GM21381 (cell line): ENCODE measurements at regions not wholly inside any gene's neighbourhood (a gene's known extent, or its start where the extent isn't known, plus 50 kb on each side); places are given as distances from the start of the nearest gene placed in this dataset.
"Not testable (repeated sequence)": the region's sequence is repeated elsewhere in the genome, so short reads cannot be mapped to it uniquely, and the experiment has no call there.

Experiments
- ATAC-seq: cut with Tn5 transposase; IDR thresholded peaks from one replicate; pipeline ENCODE4 v1.9.1; 2021; ENCODE audit warnings: mild to moderate bottlenecking, moderate library complexity; ENCODE audit not compliant: unreplicated experiment

DNA sequence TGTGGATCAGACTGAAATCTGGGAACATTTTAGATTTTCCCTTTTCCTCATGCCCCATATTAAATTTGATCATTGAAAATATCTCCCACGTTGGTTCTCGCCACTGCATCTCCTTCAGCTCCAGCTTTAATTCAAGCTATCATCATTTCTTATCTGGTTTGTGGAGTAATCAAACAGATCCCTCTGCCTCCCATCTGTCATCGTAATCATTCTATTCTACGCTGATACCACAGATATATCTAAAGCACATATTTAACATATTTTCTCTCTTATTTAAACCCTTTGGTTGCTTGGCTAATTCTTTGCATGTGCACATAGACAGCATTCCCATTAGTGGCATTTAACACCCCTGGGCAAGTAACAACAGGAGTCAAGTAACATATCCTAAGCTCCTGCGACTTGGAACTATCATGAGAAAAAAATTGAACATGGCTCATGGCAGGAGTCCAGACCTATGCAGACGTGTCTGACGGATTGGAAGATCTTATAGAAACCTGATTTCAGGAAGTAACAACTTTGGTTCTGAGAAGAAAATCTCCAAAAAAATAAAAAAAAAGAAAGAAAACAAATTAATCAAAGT is 158.8 kb upstream of the KYNU start:
- no peak for ATAC-seq

DNA sequence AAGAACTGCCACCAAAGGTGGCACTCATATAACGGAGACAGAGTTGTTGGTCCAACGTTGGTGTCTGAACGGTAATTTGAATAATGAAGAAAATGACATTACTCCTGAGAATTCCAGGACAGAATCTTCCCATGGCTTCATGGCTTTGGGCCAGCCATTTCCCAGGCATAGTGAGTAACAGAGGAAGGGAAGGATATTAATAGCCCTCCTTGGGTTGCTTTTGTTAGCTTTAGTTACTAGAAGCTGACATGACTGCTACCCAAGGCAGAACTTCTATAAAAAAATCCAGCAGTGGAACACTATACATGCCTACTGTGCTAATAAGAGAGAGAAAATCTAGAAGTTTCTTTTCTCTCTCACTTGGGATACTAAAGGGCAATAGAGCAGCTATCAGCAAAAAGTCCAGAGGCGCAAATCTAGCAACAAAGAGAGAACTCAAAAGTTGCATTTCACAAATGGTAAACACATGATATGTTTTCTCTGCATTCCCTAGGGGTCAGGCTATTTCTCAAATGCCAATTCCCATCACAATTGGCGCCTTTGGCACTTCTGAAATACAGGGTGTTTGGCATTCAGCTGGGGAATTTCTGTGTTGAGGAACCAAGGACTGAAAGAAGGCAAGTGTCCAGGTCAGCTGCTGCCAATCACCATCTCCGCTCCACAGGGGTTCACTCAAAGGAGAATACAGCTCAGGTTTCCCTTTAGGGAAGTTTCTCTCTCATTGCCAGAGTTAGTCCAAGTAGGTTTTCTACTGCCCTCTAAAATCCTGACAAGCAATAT is 160.8 kb upstream of the KYNU start:
- no peak for ATAC-seq

DNA sequence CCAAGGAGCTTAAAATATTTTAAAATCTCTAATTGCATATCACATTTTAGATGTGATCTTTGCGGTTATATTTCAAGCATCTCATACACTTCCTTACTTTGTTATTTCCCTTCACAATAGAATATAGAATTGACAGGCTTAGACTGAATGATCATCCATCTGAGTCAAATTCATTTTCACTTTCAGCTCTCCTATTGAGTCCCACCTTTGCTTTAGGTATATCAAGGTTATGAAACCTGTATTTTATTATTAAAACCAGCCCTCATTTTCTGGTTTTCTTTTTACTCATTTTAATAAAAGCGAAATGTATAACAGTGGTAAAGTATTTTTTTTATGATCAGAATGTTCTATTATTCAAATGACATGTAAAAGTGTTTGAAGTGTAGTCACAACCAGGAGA is 162.9 kb upstream of the KYNU start:
- peak; percentile 60 for ATAC-seq

DNA sequence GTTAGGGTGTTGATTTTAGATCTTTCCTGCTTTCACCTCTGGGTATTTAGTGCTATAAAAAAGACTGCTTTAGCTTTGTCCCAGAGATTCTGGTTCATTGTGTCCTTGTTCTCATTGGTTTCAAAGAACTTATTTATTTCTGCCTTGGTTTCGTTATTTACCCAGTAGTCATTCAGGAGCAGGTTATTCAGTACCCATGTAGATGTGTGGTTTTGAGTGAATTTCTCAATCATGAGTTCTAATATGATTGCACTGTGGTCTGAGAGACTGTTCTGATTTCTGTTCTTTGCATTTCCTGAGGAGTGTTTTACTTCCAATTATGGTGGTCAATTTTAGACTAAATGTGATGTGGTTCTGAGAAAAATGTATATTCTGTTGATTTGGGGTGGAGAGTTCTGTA is 167.1 kb upstream of the KYNU start:
- ATAC-seq, result no peak

DNA sequence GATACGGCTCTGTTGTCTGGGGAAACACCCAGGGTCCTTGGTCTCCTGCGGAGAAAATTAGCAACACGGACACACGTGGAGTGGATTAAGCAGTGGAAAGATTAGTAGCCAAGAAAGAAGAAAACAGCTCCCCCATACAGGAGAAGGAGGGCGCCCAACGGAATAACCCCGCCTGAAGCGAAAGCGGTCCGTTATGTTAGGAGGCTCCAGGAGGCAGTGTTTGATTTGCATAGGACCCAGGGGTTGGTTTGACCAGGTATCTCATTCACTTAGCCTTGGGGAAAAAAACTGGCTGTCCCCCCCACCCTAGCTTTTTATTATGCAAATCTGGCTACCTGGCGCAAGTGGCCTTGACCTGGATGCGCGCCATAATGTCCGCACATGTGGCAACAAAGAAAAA is 170.1 kb upstream of the KYNU start:
- ATAC-seq, result no peak

DNA sequence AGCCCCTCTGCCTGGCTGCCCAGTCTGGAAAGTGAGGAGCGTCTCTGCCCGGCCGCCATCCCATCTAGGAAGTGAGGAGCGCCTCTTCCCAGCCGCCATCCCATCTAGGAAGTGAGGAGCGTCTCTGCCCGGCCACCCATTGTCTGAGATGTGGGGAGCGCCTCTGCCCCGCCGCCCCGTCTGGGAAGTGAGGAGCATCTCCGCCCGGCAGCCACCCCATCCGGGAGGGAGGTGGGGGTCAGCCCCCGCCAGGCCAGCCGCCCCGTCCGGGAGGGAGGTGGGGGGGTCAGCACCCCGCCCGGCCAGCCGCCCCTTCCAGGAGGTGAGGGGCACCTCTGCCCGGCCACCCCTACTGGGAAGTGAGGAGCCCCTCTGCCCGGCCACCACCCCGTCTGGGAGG is 175.1 kb upstream of the KYNU start:
- ATAC-seq, result not testable (repeated sequence)

DNA sequence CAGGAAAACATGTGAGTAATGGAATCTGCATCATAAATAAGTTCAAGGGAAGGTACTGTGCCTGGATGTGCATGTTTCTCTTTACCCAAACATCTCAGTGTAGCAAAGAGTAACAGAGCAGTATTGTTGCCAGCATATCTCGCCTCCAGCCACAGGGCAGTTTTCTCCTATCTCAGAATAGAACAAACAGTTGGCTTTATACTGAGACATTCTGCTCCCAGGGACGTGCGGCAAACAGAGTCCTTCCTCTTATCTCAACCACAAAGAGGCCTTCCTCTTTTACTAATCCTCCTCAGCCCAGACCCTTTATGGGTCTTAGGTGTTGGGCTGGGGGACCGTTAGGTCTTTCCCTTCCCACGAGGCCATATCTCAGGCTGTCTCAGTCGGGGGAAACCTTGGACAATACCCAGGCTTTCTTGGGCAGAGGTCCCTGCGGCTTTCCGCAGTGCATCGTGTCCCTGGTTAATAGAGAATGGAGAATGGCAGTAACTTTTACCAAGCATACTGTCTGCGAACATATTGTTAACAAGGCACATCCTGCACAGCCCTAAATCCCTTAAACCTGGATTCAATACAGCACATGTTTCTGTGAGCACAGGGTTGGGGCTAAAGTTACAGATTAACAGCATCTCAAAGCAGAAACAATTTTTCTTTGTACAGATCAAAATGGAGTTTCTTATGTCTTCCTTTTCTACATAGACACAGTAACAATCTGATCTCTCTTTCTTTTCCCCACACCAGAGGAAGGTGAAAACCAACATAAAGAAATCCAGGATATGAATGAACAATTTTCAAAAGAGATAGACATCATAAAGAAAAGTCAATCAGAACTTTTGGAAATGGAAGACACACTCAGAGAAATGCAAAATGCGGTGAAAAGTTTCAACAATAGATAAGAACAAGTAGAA is 181.9 kb upstream of the KYNU start:
- ATAC-seq, result not testable (repeated sequence)

DNA sequence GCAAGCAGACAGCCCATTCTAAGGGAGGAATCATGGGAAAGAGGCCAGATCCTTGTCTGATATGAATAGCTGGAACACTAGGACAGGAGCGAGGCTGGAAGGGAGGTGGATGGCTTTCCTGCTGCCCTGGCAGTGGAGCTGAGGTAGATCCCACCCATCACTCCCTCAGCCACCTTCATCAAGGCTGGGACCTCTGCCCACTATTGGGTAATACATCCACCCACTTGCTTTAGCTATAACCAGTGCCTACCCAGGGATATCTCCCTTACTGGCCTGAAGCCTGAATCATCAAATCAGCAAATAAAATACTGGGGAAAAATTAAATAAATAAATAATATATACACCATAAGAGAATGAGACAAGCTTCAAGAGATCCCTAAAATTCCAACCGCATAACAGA is 183.2 kb upstream of the KYNU start:
- no peak for ATAC-seq

DNA sequence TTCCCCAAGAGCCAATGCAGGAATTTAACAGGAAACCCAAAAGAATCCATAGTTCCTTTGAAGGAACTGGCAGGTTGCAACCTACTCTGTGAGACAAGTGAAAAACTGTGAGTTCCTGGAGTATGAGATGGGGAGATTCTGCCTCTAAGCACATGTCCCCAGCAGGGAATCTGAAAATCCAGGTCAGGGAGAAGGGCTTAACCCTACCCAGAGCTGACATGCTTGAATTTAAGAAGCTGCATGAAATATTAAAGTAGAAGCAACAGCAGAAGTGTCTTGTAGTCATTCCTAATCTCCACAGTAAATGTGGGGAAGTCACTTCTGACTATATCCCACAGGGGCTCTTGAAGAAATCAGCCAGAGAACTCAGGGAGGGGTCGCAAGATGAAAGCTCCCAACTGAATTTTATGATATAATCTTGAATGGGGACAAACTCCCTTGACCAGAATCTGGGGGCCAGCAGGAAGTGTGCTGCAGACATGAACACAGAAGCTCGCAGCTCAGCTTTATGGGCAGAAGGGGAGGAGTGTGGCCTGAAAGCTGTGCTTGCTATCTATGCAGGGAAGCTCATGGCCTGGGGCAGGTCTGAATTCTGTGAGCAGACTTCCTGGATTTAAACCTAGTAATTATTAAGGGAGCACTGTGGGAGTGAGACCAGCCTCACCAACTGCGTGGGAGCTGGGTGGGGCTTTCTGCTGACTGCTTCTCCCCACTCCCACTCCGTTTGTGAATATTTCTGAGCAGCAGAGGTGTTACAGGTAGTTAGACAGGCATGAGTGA is 184.1 kb upstream of the KYNU start:
- ATAC-seq, result no peak

DNA sequence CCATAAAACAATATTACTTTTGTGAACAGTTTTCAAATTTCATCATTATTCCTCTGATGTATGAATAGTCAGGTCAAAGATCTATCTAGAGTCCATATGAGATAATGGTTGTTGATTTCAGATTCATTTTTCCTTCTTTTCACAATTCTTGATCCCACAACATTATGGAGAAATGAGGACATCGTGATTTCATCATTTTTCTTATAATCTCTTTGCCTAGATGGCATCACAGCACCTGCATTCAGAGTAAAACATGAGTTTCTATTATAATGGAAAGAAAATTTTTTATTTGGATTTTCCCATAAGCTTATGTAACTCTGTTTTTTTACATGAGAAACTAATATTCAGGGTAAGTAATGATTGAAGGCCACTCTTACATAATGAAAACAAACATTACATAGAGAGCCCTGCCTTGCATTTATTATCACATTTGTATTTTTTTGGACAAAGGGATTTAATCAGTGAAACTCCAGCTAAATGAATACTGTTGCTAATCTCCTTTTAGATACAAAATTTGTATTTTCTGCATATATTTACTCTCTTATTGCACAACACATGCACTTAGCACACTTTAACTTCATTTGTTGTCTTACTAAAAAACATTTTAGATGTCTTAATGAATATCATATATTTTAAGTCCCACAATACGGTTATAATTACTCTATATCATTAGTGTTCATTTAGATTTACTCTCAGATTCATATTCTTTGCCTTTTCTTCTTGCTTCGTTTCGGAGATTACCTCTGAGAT is 188.4 kb upstream of the KYNU start:
- no peak for ATAC-seq

DNA sequence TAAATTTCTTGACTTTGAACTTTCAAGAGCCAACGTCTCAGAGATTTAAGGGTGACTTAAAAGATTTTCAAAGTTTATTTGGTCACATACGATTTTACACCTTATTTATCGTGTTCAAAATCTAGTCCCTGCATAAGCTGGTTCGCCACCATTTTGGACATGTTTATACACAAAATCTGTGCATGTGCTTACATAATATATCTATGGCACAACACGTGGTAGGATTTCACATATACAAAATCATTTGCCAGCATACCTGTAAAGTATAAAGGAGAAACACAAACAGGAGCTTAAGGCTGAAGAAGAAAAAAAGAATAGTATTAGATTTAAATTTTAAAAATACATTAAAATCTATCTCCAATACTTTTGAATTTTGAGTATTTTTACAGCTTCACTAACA is 190.0 kb upstream of the KYNU start:
- ATAC-seq, result no peak

DNA sequence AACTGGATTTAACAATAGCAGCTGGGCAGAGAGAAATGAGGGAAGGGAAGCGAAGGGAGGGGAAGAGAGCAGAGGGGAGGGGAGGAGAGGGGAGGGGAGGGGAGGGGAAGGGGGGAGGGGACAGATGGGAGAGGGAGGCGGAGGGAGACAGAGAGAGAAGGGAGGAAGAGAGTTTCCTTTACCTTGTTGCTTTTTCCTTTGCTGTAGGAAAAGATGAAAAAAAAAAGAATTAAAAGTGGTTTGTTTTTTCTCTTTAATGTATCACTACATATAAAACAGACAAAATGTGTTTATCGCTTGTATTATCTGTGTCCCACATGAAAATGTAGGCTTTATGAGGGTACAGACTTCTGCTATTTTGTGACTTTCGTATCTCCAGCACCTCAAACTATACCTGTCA is 190.4 kb upstream of the KYNU start:
- no peak for ATAC-seq

DNA sequence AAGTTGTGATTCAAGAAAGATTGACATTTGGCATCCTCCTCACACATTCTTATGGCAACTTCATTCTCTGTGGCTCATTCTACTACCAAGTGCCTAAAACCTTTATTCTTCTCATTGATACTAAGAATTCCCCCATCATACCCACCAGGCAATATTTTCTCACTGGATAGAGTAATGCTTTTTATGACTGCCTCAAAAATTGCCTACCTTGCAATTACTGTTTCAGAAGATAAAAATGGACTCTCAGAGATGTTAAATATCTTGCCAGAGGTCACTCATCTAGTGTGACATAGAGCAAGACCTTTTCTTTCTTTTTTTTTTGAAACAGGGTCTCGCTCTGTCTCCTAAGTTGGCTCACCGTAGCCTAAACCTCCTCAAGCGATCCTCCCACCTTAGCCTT is 192.8 kb upstream of the KYNU start:
- ATAC-seq, result no peak

DNA sequence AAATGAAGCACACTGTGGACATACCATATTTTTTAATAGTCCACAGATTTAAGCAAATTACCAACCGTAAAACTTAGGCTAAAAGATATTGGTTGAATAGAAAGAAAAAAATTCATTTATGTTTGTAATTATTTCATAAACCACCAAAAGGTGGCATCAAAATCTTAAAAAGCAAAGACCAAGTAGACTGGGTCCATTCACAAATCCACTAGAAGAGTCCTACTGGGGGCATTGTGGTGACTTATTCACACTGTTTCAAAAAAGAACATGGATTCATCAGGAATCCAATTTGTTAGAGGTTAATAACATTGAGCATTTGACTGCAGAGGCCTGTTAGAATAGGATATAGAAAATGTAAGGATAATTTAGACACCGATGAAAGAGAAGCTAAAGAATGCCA is 194.9 kb upstream of the KYNU start:
- ATAC-seq, result no peak

DNA sequence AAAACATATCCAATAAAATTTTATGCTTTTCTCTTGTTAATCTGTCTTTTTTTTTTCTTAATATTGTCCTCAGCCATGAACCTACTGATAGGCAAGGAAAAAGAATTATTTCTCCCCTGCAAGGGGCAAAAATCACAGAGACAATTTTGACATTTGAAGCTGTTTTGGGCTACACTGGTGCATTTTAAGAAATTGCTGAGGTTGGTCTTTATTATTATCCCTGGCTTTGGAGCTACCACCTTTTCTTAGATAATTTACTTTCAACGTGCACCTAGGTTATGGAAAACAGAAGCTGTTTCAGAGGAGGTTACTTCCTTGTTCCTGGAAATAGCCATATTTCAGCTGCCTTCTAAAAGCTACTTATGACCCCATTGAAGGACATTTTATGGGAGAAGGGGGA is 195.5 kb upstream of the KYNU start:
- ATAC-seq, result no peak

DNA sequence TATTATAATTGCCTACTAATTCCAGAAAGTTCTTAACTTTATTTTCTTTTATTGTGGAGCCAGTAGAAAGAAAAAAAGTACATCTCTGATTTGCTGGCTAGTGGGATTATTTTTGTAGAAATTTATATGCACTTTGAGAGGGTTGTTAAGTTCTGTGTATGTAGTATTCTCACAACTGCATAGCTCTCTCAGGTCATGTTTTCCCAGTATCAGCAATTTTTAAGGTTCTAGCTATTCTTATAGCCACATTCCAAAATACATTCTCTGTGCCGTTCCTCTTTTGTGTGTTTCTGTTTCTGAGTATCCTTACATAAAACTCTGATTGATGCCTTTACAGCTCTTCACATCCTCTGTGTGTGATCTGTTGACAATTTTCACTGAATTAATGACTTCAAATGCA is 199.3 kb upstream of the KYNU start:
- ATAC-seq, result no peak

DNA sequence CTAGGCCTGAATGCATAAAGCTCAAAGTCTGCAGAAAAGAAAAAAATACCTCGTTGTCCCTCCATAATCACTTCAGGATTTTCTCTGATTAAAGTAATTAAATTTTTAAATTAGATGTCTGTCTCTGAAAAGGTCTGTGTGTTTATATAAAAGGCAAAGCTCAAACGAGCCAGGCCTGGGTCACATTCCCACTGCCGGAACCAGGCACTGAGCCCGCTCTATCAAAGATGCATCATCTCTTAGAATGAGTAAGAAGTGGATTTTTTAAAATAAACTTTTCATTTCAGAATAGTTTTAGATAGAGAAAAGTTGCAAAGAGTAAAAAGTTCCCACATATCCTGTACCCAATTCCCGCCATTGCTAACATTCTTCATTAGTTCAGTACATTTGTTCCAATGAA is 202.1 kb upstream of the KYNU start:
- ATAC-seq, result no peak

DNA sequence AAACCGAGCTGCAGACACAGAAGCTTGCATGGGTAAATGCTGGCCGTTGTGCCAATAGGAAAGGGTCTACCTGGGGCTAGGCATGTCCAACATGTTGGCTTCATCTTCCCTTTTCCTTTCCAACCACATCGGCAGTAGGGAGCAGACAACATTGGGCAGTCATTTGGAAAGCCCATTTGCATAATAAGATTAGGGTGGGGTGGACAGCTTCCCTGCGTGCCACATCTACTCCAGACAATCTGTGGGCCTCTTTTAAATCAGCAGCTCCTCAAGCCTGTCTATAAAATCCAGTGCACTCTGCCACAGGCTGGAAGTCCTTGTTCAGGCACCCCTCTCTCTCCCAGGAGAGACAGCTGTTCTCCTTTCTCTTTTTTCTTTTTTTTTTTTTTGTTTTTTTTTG is 203.6 kb upstream of the KYNU start:
- no peak for ATAC-seq

DNA sequence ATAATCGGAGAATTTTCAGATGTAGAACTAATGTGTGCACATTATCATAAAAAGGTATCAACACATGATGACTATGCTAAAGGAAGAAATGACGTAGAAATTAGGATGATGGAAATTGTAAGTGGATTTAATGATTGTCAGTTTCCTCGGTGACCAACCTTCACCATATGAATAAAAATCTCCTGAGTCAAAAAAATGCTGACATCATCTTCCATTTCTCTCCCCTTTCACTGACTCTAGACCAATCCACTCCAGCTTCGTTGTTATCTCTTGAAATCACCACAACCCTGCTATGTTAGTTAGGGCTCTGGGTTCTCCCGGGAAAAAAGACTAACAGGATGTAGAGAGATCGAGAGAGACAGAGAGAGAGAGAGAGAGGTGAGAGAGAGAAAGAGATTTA is 204.8 kb upstream of the KYNU start:
- no peak for ATAC-seq

DNA sequence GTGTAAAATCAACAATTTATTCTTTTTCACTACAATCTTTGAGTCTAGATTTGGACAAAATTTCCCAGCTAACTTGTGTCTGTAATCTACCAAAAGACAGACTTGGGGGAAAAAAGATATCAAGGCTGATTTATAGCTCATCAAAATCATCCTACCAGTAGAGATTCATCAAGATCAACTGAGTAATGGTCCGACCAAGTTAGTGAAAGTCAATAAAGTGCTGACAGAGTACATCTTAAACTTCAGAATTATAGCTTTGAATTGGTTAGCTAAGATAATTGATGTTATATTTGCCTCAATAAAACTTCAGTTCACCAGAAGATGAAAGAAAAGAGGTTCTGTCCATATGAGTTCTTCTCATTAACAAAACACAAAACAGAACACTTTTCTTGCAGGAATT is 207.1 kb upstream of the KYNU start:
- ATAC-seq, result no peak
